ENCODE measurements at regions not wholly inside any gene's neighbourhood (a gene's known extent, or its start where the extent isn't known, plus 50 kb on each side); places are given as distances from the start of the nearest gene placed in this dataset.

- TF ChIP-seq POLR2A (IDR thresholded peaks at IDR 0.05) (no peak), CTCF (IDR thresholded peaks at IDR 0.05) (no peak), EP300 (IDR thresholded peaks at IDR 0.05) (no peak)
Observed at GRCh38 chr2:56540467-56540866, 356.7 kb downstream of the CCDC85A start.

All from tibial nerve (tissue), 4 donors.